ENCODE measurements at regions not wholly inside any gene's neighbourhood (a gene's known extent, or its start where the extent isn't known, plus 50 kb on each side); places are given as distances from the start of the nearest gene placed in this dataset.

- DNase-seq (ENCODE audit: low read depth) = no peak
- TF ChIP-seq, protein P1, sequence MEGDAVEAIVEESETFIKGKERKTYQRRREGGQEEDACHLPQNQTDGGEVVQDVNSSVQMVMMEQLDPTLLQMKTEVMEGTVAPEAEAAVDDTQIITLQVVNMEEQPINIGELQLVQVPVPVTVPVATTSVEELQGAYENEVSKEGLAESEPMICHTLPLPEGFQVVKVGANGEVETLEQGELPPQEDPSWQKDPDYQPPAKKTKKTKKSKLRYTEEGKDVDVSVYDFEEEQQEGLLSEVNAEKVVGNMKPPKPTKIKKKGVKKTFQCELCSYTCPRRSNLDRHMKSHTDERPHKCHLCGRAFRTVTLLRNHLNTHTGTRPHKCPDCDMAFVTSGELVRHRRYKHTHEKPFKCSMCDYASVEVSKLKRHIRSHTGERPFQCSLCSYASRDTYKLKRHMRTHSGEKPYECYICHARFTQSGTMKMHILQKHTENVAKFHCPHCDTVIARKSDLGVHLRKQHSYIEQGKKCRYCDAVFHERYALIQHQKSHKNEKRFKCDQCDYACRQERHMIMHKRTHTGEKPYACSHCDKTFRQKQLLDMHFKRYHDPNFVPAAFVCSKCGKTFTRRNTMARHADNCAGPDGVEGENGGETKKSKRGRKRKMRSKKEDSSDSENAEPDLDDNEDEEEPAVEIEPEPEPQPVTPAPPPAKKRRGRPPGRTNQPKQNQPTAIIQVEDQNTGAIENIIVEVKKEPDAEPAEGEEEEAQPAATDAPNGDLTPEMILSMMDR (IDR thresholded peaks at IDR 0.05; ENCODE audit: insufficient read depth, low read depth, low read length, missing control alignments) = no peak
- no peak overlapping the region for H3K4me3 ChIP-seq (ENCODE audit: low read length)
These were observed 194.8 kb upstream of the C14orf180 start for GRCh38 chr14:104384776-104385071.

GRCh38 chr14:104385111-104385510 is 194.5 kb upstream of the C14orf180 start:
- no peak for DNase-seq (ENCODE audit: low read depth)
- TF ChIP-seq, protein P1 (IDR thresholded peaks at IDR 0.05; ENCODE audit: insufficient read depth, low read depth, low read length, missing control alignments) = no peak
- no peak overlapping the region for H3K4me3 ChIP-seq (ENCODE audit: low read length)

DNA sequence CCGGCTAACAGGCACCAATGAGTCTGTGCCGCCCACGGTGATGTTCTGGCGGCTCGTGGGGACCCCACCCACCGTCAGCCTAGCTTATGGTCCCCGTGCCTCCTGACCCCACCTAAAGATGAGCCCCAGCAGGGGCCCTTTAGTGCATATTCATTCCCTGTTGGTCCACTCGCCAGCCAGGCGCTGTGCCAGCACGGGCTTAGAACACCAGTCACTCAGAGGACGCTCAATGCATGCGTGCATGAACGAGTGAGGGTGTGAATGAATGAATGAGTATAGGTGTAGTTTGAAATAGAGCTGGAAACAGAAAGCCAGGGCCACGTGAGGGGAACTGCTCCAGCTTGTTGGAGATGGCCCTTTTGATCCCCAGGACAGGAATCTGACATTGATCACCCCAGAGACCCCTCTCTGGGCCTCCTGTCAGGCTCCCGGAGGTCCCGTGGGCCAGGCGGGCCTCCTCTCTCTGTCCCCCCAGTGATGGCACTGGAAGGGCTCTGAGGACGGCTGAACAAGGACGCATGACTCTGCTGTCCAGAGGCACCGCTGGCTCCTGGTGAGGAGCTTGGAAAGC is 193.9 kb upstream of the C14orf180 start:
- TF ChIP-seq, protein P1 (IDR thresholded peaks at IDR 0.05; ENCODE audit: insufficient read depth, low read depth, low read length, missing control alignments) = no peak
- DNase-seq (ENCODE audit: low read depth) = no peak

DNA sequence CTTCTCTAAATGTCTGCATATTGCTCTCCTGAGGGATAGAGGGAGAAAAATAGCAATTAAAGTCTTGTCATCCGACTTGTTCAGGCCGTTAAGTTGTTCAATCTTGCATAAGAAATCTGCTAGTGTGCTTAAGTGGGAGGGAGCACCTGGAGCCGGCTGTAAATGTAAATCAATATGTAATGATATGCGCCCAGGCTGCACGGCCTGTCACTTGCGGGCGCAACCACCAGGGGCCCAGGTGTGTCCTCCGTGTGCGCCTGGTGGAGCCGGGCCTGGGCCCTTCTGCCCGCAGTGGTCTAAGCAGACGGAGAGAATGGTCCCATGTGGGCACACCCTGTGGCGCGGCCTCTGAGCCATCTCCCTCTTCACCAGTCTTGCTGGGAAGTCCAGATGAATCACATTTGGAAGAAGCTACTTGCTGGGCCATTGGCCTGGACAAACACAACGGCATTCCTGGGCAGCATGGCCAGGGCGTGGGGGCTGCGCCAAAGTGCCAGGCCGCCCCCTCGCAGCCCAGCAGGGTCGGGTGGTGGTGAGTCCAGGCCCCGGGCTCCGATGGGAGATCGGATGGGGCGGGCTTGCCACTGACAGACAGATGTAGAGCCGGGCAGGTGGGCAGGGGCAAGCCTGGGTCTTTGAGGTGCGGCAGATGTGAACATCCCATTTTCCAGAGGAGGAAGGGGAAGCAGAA is 193.3 kb upstream of the C14orf180 start:
- no peak overlapping the region for H3K4me3 ChIP-seq (ENCODE audit: low read length)
- no peak for DNase-seq (ENCODE audit: low read depth)
- TF ChIP-seq, protein P1 (IDR thresholded peaks at IDR 0.05; ENCODE audit: insufficient read depth, low read depth, low read length, missing control alignments) = no peak

More for the DNA sequence above, 193.9 kb upstream of the C14orf180 start:
- H3K4me3 ChIP-seq (ENCODE audit: low read length) = no peak overlapping the region

- TF ChIP-seq, protein P1 (IDR thresholded peaks at IDR 0.05; ENCODE audit: insufficient read depth, low read depth, low read length, missing control alignments) = no peak
- no peak for DNase-seq (ENCODE audit: low read depth)
- H3K4me3 ChIP-seq (ENCODE audit: low read length) = no peak overlapping the region
These were observed 192.2 kb upstream of the C14orf180 start for GRCh38 chr14:104387022-104388010.

DNA sequence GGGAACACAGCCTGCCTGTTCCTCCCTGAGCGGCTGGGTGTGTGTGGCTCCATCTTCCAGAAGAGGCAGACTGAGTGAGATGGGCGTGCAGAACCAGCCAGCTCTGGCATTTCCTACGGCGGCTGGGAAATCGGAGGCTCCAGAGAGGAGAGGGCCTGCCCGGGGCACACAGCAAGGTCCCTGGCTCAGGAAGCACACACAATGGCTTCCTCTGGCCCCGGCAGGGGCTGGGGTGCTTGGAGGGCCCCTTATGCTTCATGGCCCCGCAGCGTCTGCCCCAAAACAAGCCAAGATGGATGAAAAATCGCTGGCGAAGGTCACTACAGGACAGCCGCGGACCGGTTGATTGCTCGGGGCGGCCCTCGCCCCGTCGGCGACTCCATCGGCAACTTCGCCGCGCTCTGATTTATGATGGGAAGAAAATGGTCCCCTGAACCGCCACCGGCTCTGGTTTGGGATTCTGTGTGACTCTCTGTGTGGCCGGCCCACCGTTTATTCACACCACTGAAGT is 191.5 kb upstream of the C14orf180 start:
- no peak overlapping the region for H3K4me3 ChIP-seq (ENCODE audit: low read length)
- DNase-seq (ENCODE audit: low read depth) = no peak

More for the DNA sequence above, 191.5 kb upstream of the C14orf180 start:
- TF ChIP-seq, protein P1 (IDR thresholded peaks at IDR 0.05; ENCODE audit: insufficient read depth, low read depth, low read length, missing control alignments) = no peak
